HEK293 (cell line): ENCODE measurements at regions not wholly inside any gene's neighbourhood (a gene's known extent, or its start where the extent isn't known, plus 50 kb on each side); places are given as distances from the start of the nearest gene placed in this dataset.

ENCODE experiments used
- CTCF ChIA-PET: fragments of 350-600 bp; formaldehyde crosslinking; extraction: SDS; loops from one replicate; lab custom pipeline; 2021; ENCODE audit warnings: antibody characterized with exemption; lab: Yijun Ruan, JAX
- POLR2A ChIA-PET: fragments of 300-600 bp; formaldehyde crosslinking; extraction: SDS; loops from one replicate; lab custom pipeline; 2020; ENCODE audit warnings: antibody characterized with exemption, inconsistent platforms; lab: Yijun Ruan, JAX
- H3K27ac ChIP-seq: fragments of 200-500 bp; sonication (Bioruptor generic); 2 replicates; pipeline ENCODE4 v1.5.1; 2014; ENCODE audit warnings: low read depth, low read length, control low read depth, inconsistent platforms; ENCODE audit errors: extremely low read depth
- H3K36me3 ChIP-seq, 2 experiments: fragments of 200-500 bp in 1 of 2; sonication (Bioruptor generic) in 1 of 2; 1 replicate in 1 of 2; 2 replicates in 1 of 2; pipeline ENCODE4 v1.5.1; 2014 to 2017; ENCODE audit warnings: inconsistent platforms in 2 of 2, low read length in 2 of 2; ENCODE audit not compliant: control insufficient read depth in 2 of 2, insufficient read depth in 1 of 2
- H3K4me1 ChIP-seq: fragments of 200-500 bp; sonication (Bioruptor generic); 2 replicates; pipeline ENCODE4 v1.5.1; 2014; ENCODE audit warnings: mild to moderate bottlenecking, low read length, inconsistent platforms; ENCODE audit not compliant: control insufficient read depth, insufficient read depth
- H3K4me3 ChIP-seq: 2 replicates; pipeline ENCODE4 v1.5.1; 2011; ENCODE audit warnings: low read depth, mild to moderate bottlenecking, control low read depth, low read length, moderate library complexity
- H3K9me3 ChIP-seq: fragments of 200-500 bp; sonication (Bioruptor generic); 2 replicates; pipeline ENCODE4 v1.5.1; 2014; ENCODE audit warnings: low read depth, low read length, inconsistent platforms; ENCODE audit not compliant: control insufficient read depth, insufficient read depth
- BCL11B ChIP-seq: fragments of 450-650 bp; formaldehyde crosslinking; IDR thresholded peaks from 2 replicates; pipeline ENCODE4 v1.5.1; 2016; ENCODE audit warnings: low read depth, missing biosample characterization, missing genetic modification characterization
- FEZF1 ChIP-seq: fragments of 450-650 bp; formaldehyde crosslinking; IDR thresholded peaks from 2 replicates; pipeline ENCODE4 v1.5.1; 2016; ENCODE audit warnings: missing biosample characterization, missing genetic modification characterization
- GLI2 ChIP-seq: fragments of 450-650 bp; formaldehyde crosslinking; IDR thresholded peaks from 2 replicates; pipeline ENCODE4; 2017; ENCODE audit warnings: missing biosample characterization, missing genetic modification characterization, low read depth, borderline replicate concordance
- GLI4 ChIP-seq: fragments of 450-650 bp; formaldehyde crosslinking; IDR thresholded peaks from 2 replicates; pipeline ENCODE4 v1.5.1; 2016; ENCODE audit warnings: missing biosample characterization, missing genetic modification characterization
- GLIS2 ChIP-seq: fragments of 450-650 bp; formaldehyde crosslinking; IDR thresholded peaks from 2 replicates; pipeline ENCODE4 v1.5.1; 2016; ENCODE audit warnings: missing biosample characterization, missing genetic modification characterization
- KLF9 ChIP-seq: fragments of 450-650 bp; formaldehyde crosslinking; IDR thresholded peaks from 2 replicates; pipeline ENCODE4 v1.5.1; 2016; ENCODE audit warnings: missing biosample characterization, missing genetic modification characterization, low read depth
- REPIN1 ChIP-seq: fragments of 450-650 bp; formaldehyde crosslinking; IDR thresholded peaks from 2 replicates; pipeline ENCODE4 v1.5.1; 2017; ENCODE audit warnings: missing biosample characterization, missing genetic modification characterization, low read depth
- SALL2 ChIP-seq: fragments of 450-650 bp; formaldehyde crosslinking; IDR thresholded peaks from 2 replicates; pipeline ENCODE4 v1.5.0; 2017; ENCODE audit warnings: missing biosample characterization, mild to moderate bottlenecking, missing genetic modification characterization, borderline replicate concordance
- TCF7L2 ChIP-seq: IDR thresholded peaks from 2 replicates; pipeline ENCODE4 v1.6.1; 2011; ENCODE audit warnings: low read depth, mild to moderate bottlenecking, inconsistent platforms, low read length, moderate library complexity, borderline replicate concordance
- ZBTB21 ChIP-seq: fragments of 450-650 bp; formaldehyde crosslinking; IDR thresholded peaks from 2 replicates; pipeline ENCODE4 v1.5.1; 2017; ENCODE audit warnings: missing biosample characterization, missing genetic modification characterization
- ZNF10 ChIP-seq: fragments of 450-650 bp; formaldehyde crosslinking; IDR thresholded peaks from 2 replicates; pipeline ENCODE4 v1.5.1; 2017; ENCODE audit warnings: missing biosample characterization, missing genetic modification characterization
- ZNF133 ChIP-seq: fragments of 450-650 bp; formaldehyde crosslinking; IDR thresholded peaks from 2 replicates; pipeline ENCODE4 v1.5.1; 2016; ENCODE audit warnings: missing biosample characterization, missing genetic modification characterization
- ZNF174 ChIP-seq: fragments of 450-650 bp; formaldehyde crosslinking; IDR thresholded peaks from 2 replicates; pipeline ENCODE4 v1.5.0; 2017; ENCODE audit warnings: missing biosample characterization, mild to moderate bottlenecking, missing genetic modification characterization
- ZNF266 ChIP-seq: fragments of 450-650 bp; formaldehyde crosslinking; IDR thresholded peaks from 2 replicates; pipeline ENCODE4 v1.5.1; 2016; ENCODE audit warnings: missing biosample characterization, missing genetic modification characterization, low read depth
- ZNF416 ChIP-seq: fragments of 450-650 bp; formaldehyde crosslinking; IDR thresholded peaks from 2 replicates; pipeline ENCODE4 v1.5.1; 2016; ENCODE audit warnings: missing biosample characterization, missing genetic modification characterization
- ZNF555 ChIP-seq: fragments of 450-650 bp; formaldehyde crosslinking; conservative IDR thresholded peaks from 2 replicates; pipeline ENCODE4 v1.5.1; 2017; ENCODE audit warnings: missing biosample characterization, mild to moderate bottlenecking, missing genetic modification characterization, inconsistent platforms
- ZNF560 ChIP-seq: fragments of 450-650 bp; formaldehyde crosslinking; IDR thresholded peaks from 2 replicates; pipeline ENCODE4 v1.5.1; 2017; ENCODE audit warnings: missing biosample characterization, missing genetic modification characterization, borderline replicate concordance
- ZNF629 ChIP-seq: fragments of 450-650 bp; formaldehyde crosslinking; IDR thresholded peaks from 2 replicates; pipeline ENCODE4 v1.5.1; 2017; ENCODE audit warnings: missing biosample characterization, missing genetic modification characterization
- ZNF670 ChIP-seq: fragments of 450-650 bp; formaldehyde crosslinking; IDR thresholded peaks from 2 replicates; pipeline ENCODE4 v1.5.1; 2016; ENCODE audit warnings: missing biosample characterization, missing genetic modification characterization, low read depth
- ZNF792 ChIP-seq: fragments of 450-650 bp; formaldehyde crosslinking; IDR thresholded peaks from 2 replicates; pipeline ENCODE4 v1.5.1; 2016; ENCODE audit warnings: missing biosample characterization, missing genetic modification characterization
- TF ChIP-seq, protein P1 (sequence below): fragments of 450-650 bp; formaldehyde crosslinking; IDR thresholded peaks from 2 replicates; pipeline ENCODE4 v1.5.1; 2016; ENCODE audit warnings: missing biosample characterization, missing genetic modification characterization
- TF ChIP-seq, protein P2 (sequence below): fragments of 450-650 bp; formaldehyde crosslinking; IDR thresholded peaks from 2 replicates; pipeline ENCODE4 v1.5.1; 2016; ENCODE audit warnings: missing biosample characterization, missing genetic modification characterization
- TF ChIP-seq, protein P3 (sequence below): fragments of 450-650 bp; formaldehyde crosslinking; IDR thresholded peaks from 2 replicates; pipeline ENCODE4 v1.5.1; 2016; ENCODE audit warnings: missing biosample characterization, missing genetic modification characterization
- TF ChIP-seq, protein P4 (sequence below): fragments of 450-650 bp; formaldehyde crosslinking; IDR thresholded peaks from 2 replicates; pipeline ENCODE4 v1.5.1; 2016; ENCODE audit warnings: missing biosample characterization, missing genetic modification characterization
- TF ChIP-seq, protein P5 (sequence below): fragments of 450-650 bp; formaldehyde crosslinking; IDR thresholded peaks from 2 replicates; pipeline ENCODE4 v1.5.1; 2016; ENCODE audit warnings: missing biosample characterization, missing genetic modification characterization
- TF ChIP-seq, protein P6 (sequence below): fragments of 450-650 bp; formaldehyde crosslinking; IDR thresholded peaks from 2 replicates; pipeline ENCODE4 v1.5.0; 2017; ENCODE audit warnings: missing biosample characterization, missing genetic modification characterization, borderline replicate concordance

DNA sequence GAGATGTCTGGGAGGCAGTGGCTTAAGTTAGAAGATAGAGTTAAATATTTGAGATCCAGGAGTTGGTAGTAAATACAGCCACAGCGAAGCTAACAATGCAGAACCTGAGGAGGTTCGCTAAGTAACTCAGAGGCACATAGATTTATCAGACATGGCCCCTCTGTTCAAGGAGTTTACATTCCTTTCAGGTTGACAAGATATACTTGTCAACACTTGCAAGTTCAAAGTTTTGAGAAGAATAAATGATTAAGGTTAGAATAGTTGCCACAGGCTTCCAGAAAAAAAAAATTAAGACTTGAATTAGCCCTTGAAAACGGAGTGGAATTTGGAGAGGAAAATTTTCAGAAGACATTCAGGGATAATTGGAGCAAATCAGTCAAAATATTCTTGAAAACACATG is 658.3 kb upstream of the WWC1 start (continued):
- TF ChIP-seq, protein P1, sequence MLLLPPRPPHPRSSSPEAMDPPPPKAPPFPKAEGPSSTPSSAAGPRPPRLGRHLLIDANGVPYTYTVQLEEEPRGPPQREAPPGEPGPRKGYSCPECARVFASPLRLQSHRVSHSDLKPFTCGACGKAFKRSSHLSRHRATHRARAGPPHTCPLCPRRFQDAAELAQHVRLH (tag by site-specific recombination) = no peak
- TF ChIP-seq ZNF560 (tag by site-specific recombination) (no peak), GLI2 (no peak), ZNF10 (tag by site-specific recombination) (no peak)

DNA sequence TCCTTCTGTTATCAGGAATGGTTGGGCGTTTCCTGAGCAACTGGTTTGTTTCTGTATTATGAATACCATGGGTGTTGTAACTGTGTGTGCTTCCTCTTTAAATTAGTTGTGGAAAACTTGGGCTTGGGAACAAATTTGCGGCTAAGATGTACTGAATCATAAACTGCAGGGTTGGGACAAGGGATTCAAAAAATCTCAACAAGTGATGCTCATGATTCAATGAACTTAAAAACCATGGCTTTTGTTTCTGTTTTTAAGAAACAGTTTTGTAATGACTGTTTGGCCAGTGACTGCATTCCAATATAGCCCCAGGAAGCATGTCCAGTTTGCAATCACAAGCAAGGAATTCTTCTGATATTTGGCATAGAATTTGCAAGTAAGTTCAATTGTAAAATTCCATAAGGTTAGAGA is 657.5 kb upstream of the WWC1 start:
- Histone ChIP-seq H3K9me3 (no peaks in the 10 kb centered on the region), H3K4me3 (no peak overlapping the region), H3K4me1 (no peaks in the 10 kb centered on the region), H3K27ac (no peak overlapping the region), H3K36me3 (no peaks in the 10 kb centered on the region)
- TF ChIP-seq ZNF792 (tag by site-specific recombination) (no peak), BCL11B (tag by site-specific recombination) (no peak), SALL2 (tag by site-specific recombination) (no peak), ZNF629 (tag by site-specific recombination) (no peak), ZNF555 (tag by site-specific recombination) (no peak), ZBTB21 (no peak), ZNF670 (tag by site-specific recombination) (no peak), ZNF133 (no peak)
- TF ChIP-seq, protein P2, sequence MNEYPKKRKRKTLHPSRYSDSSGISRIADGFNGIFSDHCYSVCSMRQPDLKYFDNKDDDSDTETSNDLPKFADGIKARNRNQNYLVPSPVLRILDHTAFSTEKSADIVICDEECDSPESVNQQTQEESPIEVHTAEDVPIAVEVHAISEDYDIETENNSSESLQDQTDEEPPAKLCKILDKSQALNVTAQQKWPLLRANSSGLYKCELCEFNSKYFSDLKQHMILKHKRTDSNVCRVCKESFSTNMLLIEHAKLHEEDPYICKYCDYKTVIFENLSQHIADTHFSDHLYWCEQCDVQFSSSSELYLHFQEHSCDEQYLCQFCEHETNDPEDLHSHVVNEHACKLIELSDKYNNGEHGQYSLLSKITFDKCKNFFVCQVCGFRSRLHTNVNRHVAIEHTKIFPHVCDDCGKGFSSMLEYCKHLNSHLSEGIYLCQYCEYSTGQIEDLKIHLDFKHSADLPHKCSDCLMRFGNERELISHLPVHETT = no peak
- ChIA-PET CTCF (no interaction called here), POLR2A (no interaction called here)

DNA sequence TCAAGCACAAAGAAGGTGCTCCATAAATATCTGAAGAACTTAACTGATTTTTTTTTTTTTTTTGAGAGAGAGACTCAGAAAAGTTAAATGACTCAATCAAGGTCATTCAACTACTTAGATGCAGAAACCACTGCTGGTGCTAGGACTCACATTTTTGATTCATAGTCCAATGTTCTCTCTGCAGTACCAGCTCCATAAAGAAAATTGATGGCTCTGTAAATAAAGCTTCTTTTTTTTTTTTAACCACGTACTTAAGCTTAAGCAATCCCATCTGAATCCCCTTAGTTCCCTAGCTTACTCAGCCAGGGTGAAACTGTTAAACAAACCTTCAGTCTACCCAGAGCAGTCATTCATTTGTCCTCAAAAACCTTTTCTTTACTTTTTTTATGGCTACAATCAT is 657.0 kb upstream of the WWC1 start:
- ChIA-PET CTCF (no interaction called here), POLR2A (no interaction called here)
- Histone ChIP-seq H3K9me3 (no peaks in the 10 kb centered on the region), H3K27ac (no peak overlapping the region), H3K36me3 (no peaks in the 10 kb centered on the region), H3K4me1 (no peaks in the 10 kb centered on the region), H3K4me3 (no peak overlapping the region)
- no peak for TF ChIP-seq ZNF670 (tag by site-specific recombination)
- TF ChIP-seq, protein P3, sequence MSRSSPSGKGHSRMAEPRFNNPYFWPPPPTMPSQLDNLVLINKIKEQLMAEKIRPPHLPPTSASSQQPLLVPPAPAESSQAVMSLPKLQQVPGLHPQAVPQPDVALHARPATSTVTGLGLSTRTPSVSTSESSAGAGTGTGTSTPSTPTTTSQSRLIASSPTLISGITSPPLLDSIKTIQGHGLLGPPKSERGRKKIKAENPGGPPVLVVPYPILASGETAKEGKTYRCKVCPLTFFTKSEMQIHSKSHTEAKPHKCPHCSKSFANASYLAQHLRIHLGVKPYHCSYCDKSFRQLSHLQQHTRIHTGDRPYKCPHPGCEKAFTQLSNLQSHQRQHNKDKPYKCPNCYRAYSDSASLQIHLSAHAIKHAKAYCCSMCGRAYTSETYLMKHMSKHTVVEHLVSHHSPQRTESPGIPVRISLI = no peak
- TF ChIP-seq TCF7L2 = no peak
- TF ChIP-seq, protein P4, sequence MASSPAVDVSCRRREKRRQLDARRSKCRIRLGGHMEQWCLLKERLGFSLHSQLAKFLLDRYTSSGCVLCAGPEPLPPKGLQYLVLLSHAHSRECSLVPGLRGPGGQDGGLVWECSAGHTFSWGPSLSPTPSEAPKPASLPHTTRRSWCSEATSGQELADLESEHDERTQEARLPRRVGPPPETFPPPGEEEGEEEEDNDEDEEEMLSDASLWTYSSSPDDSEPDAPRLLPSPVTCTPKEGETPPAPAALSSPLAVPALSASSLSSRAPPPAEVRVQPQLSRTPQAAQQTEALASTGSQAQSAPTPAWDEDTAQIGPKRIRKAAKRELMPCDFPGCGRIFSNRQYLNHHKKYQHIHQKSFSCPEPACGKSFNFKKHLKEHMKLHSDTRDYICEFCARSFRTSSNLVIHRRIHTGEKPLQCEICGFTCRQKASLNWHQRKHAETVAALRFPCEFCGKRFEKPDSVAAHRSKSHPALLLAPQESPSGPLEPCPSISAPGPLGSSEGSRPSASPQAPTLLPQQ (tag by site-specific recombination) = no peak
- no peak for TF ChIP-seq GLIS2 (tag by site-specific recombination)
- TF ChIP-seq, protein P5, sequence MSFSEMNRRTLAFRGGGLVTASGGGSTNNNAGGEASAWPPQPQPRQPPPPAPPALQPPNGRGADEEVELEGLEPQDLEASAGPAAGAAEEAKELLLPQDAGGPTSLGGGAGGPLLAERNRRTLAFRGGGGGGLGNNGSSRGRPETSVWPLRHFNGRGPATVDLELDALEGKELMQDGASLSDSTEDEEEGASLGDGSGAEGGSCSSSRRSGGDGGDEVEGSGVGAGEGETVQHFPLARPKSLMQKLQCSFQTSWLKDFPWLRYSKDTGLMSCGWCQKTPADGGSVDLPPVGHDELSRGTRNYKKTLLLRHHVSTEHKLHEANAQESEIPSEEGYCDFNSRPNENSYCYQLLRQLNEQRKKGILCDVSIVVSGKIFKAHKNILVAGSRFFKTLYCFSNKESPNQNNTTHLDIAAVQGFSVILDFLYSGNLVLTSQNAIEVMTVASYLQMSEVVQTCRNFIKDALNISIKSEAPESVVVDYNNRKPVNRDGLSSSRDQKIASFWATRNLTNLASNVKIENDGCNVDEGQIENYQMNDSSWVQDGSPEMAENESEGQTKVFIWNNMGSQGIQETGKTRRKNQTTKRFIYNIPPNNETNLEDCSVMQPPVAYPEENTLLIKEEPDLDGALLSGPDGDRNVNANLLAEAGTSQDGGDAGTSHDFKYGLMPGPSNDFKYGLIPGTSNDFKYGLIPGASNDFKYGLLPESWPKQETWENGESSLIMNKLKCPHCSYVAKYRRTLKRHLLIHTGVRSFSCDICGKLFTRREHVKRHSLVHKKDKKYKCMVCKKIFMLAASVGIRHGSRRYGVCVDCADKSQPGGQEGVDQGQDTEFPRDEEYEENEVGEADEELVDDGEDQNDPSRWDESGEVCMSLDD = no peak
- TF ChIP-seq FEZF1 (tag by site-specific recombination) = no peak
- TF ChIP-seq KLF9 (tag by site-specific recombination) = no peak
- no peak for TF ChIP-seq ZNF174 (tag by site-specific recombination)
- TF ChIP-seq, protein P6, sequence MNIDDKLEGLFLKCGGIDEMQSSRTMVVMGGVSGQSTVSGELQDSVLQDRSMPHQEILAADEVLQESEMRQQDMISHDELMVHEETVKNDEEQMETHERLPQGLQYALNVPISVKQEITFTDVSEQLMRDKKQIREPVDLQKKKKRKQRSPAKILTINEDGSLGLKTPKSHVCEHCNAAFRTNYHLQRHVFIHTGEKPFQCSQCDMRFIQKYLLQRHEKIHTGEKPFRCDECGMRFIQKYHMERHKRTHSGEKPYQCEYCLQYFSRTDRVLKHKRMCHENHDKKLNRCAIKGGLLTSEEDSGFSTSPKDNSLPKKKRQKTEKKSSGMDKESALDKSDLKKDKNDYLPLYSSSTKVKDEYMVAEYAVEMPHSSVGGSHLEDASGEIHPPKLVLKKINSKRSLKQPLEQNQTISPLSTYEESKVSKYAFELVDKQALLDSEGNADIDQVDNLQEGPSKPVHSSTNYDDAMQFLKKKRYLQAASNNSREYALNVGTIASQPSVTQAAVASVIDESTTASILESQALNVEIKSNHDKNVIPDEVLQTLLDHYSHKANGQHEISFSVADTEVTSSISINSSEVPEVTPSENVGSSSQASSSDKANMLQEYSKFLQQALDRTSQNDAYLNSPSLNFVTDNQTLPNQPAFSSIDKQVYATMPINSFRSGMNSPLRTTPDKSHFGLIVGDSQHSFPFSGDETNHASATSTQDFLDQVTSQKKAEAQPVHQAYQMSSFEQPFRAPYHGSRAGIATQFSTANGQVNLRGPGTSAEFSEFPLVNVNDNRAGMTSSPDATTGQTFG (tag by site-specific recombination) = no peak
- TF ChIP-seq ZNF266 = no peak
- no peak for TF ChIP-seq ZNF416 (tag by site-specific recombination)
- TF ChIP-seq GLI4 (tag by site-specific recombination) = no peak
- no peak for TF ChIP-seq REPIN1 (tag by site-specific recombination)
